Mesendoderm (in vitro differentiated cells): ENCODE measurements at regions not wholly inside any gene's neighbourhood (a gene's known extent, or its start where the extent isn't known, plus 50 kb on each side); places are given as distances from the start of the nearest gene placed in this dataset.

ENCODE experiments used
- DNase-seq: peaks from one replicate; pipeline ENCODE4 v3.0.0; 2013
- H2AK5ac ChIP-seq: 2 replicates; pipeline ENCODE4 v1.6.1; 2013; ENCODE audit warnings: low read length, inconsistent platforms
- H2BK120ac ChIP-seq: 2 replicates; pipeline ENCODE4 v1.6.1; 2013; ENCODE audit warnings: low read depth, mild to moderate bottlenecking, low read length, moderate library complexity, mixed read lengths
- H2BK15ac ChIP-seq: replicated peaks from 2 replicates; pipeline ENCODE4 v1.6.1; 2013; ENCODE audit warnings: low read depth, mild to moderate bottlenecking, moderate library complexity
- H2BK5ac ChIP-seq: 2 replicates; pipeline ENCODE4 v1.6.1; 2013; ENCODE audit warnings: low read length, inconsistent platforms
- H3K18ac ChIP-seq: 2 replicates; pipeline ENCODE4 v1.6.1; 2013; ENCODE audit warnings: mild to moderate bottlenecking, low read length, mixed read lengths
- H3K23ac ChIP-seq: one replicate; pipeline ENCODE4 v1.6.1; 2013; ENCODE audit warnings: low read length
- H3K27ac ChIP-seq: 2 replicates; pipeline ENCODE4 v1.5.1; 2013; ENCODE audit warnings: low read depth, mild to moderate bottlenecking, inconsistent platforms, low read length, moderate library complexity
- H3K27me3 ChIP-seq: 2 replicates; pipeline ENCODE4 v1.6.1; 2013; ENCODE audit warnings: low read length, control low read depth, mild to moderate bottlenecking, inconsistent platforms; ENCODE audit not compliant: insufficient read depth, poor library complexity
- H3K36me3 ChIP-seq: 2 replicates; pipeline ENCODE4 v1.6.1; 2013; ENCODE audit warnings: low read length, inconsistent platforms; ENCODE audit not compliant: control insufficient read depth, insufficient read depth
- H3K4ac ChIP-seq: one replicate; pipeline ENCODE4 v1.6.1; 2013; ENCODE audit warnings: low read depth, mild to moderate bottlenecking, low read length, moderate library complexity
- H3K4me1 ChIP-seq: 2 replicates; pipeline ENCODE4 v1.6.1; 2013; ENCODE audit warnings: low read depth, low read length, inconsistent platforms; ENCODE audit not compliant: control insufficient read depth
- H3K4me2 ChIP-seq: 2 replicates; pipeline ENCODE4 v1.6.1; 2013; ENCODE audit warnings: low read length
- H3K4me3 ChIP-seq: 2 replicates; pipeline ENCODE4 v1.5.1; 2013; ENCODE audit warnings: mild to moderate bottlenecking, low read length
- H3K56ac ChIP-seq: one replicate; pipeline ENCODE4 v1.6.1; 2013; ENCODE audit warnings: low read length
- H3K79me1 ChIP-seq: 2 replicates; pipeline ENCODE4 v1.6.1; 2013; ENCODE audit warnings: low read length, inconsistent platforms
- H3K79me2 ChIP-seq: 2 replicates; pipeline ENCODE4 v1.6.1; 2013; ENCODE audit warnings: mild to moderate bottlenecking, low read length; ENCODE audit not compliant: control insufficient read depth, insufficient read depth
- H3K9ac ChIP-seq: 2 replicates; pipeline ENCODE4 v1.6.1; 2013; ENCODE audit warnings: low read length, inconsistent platforms
- H4K5ac ChIP-seq: one replicate; pipeline ENCODE4 v1.6.1; 2013; ENCODE audit warnings: low read length
- H4K8ac ChIP-seq: one replicate; pipeline ENCODE4 v1.6.1; 2013; ENCODE audit warnings: low read depth, mild to moderate bottlenecking, control low read depth, low read length, moderate library complexity
- WGBS: extraction: QIAGEN DNeasy Blood & Tissue Kit; methylation state at CpG from one replicate; pipeline ENCODE4 v1.1.7; 2013; ENCODE audit warnings: low lambda C conversion rate, missing lambda C conversion rate; ENCODE audit not compliant: insufficient coverage; ENCODE audit errors: extremely low coverage; 5-methylcytosine and 5-hydroxymethylcytosine counted together

GRCh38 chr13:94956417-94957110, 244.2 kb upstream of the SOX21 start:
- no peak overlapping the region for H3K23ac ChIP-seq
- no peaks in the 10 kb centered on the region for H3K36me3 ChIP-seq
- no peak overlapping the region for H4K8ac ChIP-seq
- no peak overlapping the region for H3K4me3 ChIP-seq
- no peak for DNase-seq
- H3K9ac ChIP-seq = no peak overlapping the region
- no peak overlapping the region for H2BK5ac ChIP-seq
- no peaks in the 10 kb centered on the region for H3K79me1 ChIP-seq
- H3K4ac ChIP-seq = no peak overlapping the region
- H4K5ac ChIP-seq = no peak overlapping the region
- WGBS = no CpG with 5 or more reads among the region's 5 CpGs
- no peaks in the 10 kb centered on the region for H3K27me3 ChIP-seq
- H2BK120ac ChIP-seq = no peak overlapping the region
- H3K56ac ChIP-seq = no peak overlapping the region
- no peak overlapping the region for H3K4me2 ChIP-seq
- no peak overlapping the region for H3K18ac ChIP-seq
- no peak overlapping the region for H2BK15ac ChIP-seq
- H3K4me1 ChIP-seq = no peaks in the 10 kb centered on the region
- no peak overlapping the region for H3K27ac ChIP-seq
- H3K79me2 ChIP-seq = no peaks in the 10 kb centered on the region
- H2AK5ac ChIP-seq = no peak overlapping the region

- Histone ChIP-seq H3K4me3 (no peak overlapping the region), H2BK15ac (no peak overlapping the region), H3K27ac (no peak overlapping the region), H3K23ac (no peak overlapping the region), H3K4me2 (no peak overlapping the region), H3K4me1 (no peaks in the 10 kb centered on the region), H3K79me1 (no peaks in the 10 kb centered on the region), H2BK5ac (no peak overlapping the region), H4K8ac (no peak overlapping the region), H3K27me3 (no peaks in the 10 kb centered on the region), H3K79me2 (no peaks in the 10 kb centered on the region), H3K4ac (no peak overlapping the region), H3K18ac (no peak overlapping the region), H3K9ac (no peak overlapping the region), H3K36me3 (no peaks in the 10 kb centered on the region), H3K56ac (no peak overlapping the region), H4K5ac (no peak overlapping the region), H2AK5ac (no peak overlapping the region), H2BK120ac (no peak overlapping the region)
- DNase-seq = no peak
These were observed 240.4 kb upstream of the SOX21 start for GRCh38 chr13:94952787-94953186.

- WGBS = no CpG with 5 or more reads among the region's 8 CpGs
- no peak overlapping the region for H3K56ac ChIP-seq
These were observed 238.0 kb upstream of the SOX21 start for GRCh38 chr13:94950303-94950702.

GRCh38 chr13:94947965-94948371, 235.6 kb upstream of the SOX21 start:
- H4K5ac ChIP-seq = no peak overlapping the region
- no peak overlapping the region for H3K4me3 ChIP-seq

More at GRCh38 chr13:94950303-94950702, 238.0 kb upstream of the SOX21 start:
- no peaks in the 10 kb centered on the region for H3K79me1 ChIP-seq
- no peak overlapping the region for H3K9ac ChIP-seq
- DNase-seq = peak; percentile 62
- no peak overlapping the region for H3K4me3 ChIP-seq
- no peak overlapping the region for H3K4ac ChIP-seq
- H3K4me1 ChIP-seq = no peaks in the 10 kb centered on the region
- no peak overlapping the region for H3K27ac ChIP-seq
- no peak overlapping the region for H2BK15ac ChIP-seq
- H3K79me2 ChIP-seq = no peaks in the 10 kb centered on the region
- H3K18ac ChIP-seq = no peak overlapping the region
- no peaks in the 10 kb centered on the region for H3K36me3 ChIP-seq
- H3K23ac ChIP-seq = no peak overlapping the region
- H2BK120ac ChIP-seq = no peak overlapping the region
- H2BK5ac ChIP-seq = no peak overlapping the region
- no peak overlapping the region for H4K8ac ChIP-seq
- no peaks in the 10 kb centered on the region for H3K27me3 ChIP-seq
- no peak overlapping the region for H4K5ac ChIP-seq
- H3K4me2 ChIP-seq = no peak overlapping the region
- H2AK5ac ChIP-seq = no peak overlapping the region

GRCh38 chr13:94947392-94947791, 235.0 kb upstream of the SOX21 start:
- H3K56ac ChIP-seq = no peak overlapping the region
- H3K18ac ChIP-seq = no peak overlapping the region
- no peak overlapping the region for H2AK5ac ChIP-seq
- no peaks in the 10 kb centered on the region for H3K4me1 ChIP-seq
- no peaks in the 10 kb centered on the region for H3K79me1 ChIP-seq
- no peak overlapping the region for H2BK15ac ChIP-seq
- H3K4ac ChIP-seq = no peak overlapping the region
- no peaks in the 10 kb centered on the region for H3K27me3 ChIP-seq
- no CpG with 5 or more reads among the region's 5 CpGs for WGBS
- H2BK120ac ChIP-seq = peak overlapping the region; percentile 38
- H3K9ac ChIP-seq = no peak overlapping the region
- no peak overlapping the region for H3K4me3 ChIP-seq
- H2BK5ac ChIP-seq = no peak overlapping the region
- H3K4me2 ChIP-seq = no peak overlapping the region
- H3K79me2 ChIP-seq = no peaks in the 10 kb centered on the region
- no peak for DNase-seq
- no peak overlapping the region for H4K5ac ChIP-seq
- no peak overlapping the region for H3K27ac ChIP-seq
- no peak overlapping the region for H4K8ac ChIP-seq
- no peak overlapping the region for H3K23ac ChIP-seq
- H3K36me3 ChIP-seq = no peaks in the 10 kb centered on the region

More at GRCh38 chr13:94947965-94948371, 235.6 kb upstream of the SOX21 start:
- Histone ChIP-seq H3K27me3 (no peaks in the 10 kb centered on the region), H3K18ac (no peak overlapping the region), H3K27ac (no peak overlapping the region), H3K4me2 (no peak overlapping the region), H3K36me3 (no peaks in the 10 kb centered on the region), H3K79me2 (no peaks in the 10 kb centered on the region), H3K9ac (no peak overlapping the region), H3K4ac (no peak overlapping the region), H3K79me1 (no peaks in the 10 kb centered on the region), H2AK5ac (no peak overlapping the region), H3K23ac (no peak overlapping the region), H2BK15ac (no peak overlapping the region), H2BK5ac (no peak overlapping the region), H2BK120ac (no peak overlapping the region), H3K4me1 (no peaks in the 10 kb centered on the region), H4K8ac (no peak overlapping the region), H3K56ac (no peak overlapping the region)
- DNase-seq = no peak
- no CpG with 5 or more reads among the region's 7 CpGs for WGBS

GRCh38 chr13:94946039-94946438, 233.7 kb upstream of the SOX21 start:
- Histone ChIP-seq H4K8ac (no peak overlapping the region), H2BK5ac (no peak overlapping the region), H3K79me1 (no peaks in the 10 kb centered on the region), H3K27me3 (no peaks in the 10 kb centered on the region), H4K5ac (no peak overlapping the region), H3K18ac (no peak overlapping the region), H3K36me3 (no peaks in the 10 kb centered on the region), H3K4me3 (no peak overlapping the region), H3K4me1 (no peaks in the 10 kb centered on the region), H3K23ac (no peak overlapping the region), H2BK15ac (no peak overlapping the region), H3K4me2 (no peak overlapping the region), H2AK5ac (no peak overlapping the region), H2BK120ac (no peak overlapping the region), H3K56ac (no peak overlapping the region), H3K9ac (no peak overlapping the region), H3K27ac (no peak overlapping the region), H3K79me2 (no peaks in the 10 kb centered on the region), H3K4ac (no peak overlapping the region)
- no peak for DNase-seq
- no CpG with 5 or more reads among the region's 5 CpGs for WGBS
